Psoas muscle (tissue), 7 donors: ENCODE measurements at regions not wholly inside any gene's neighbourhood (a gene's known extent, or its start where the extent isn't known, plus 50 kb on each side); places are given as distances from the start of the nearest gene placed in this dataset.
"Not testable (repeated sequence)": the region's sequence is repeated elsewhere in the genome, so short reads cannot be mapped to it uniquely, and the experiment has no call there.

Experiments used
- ATAC-seq, 4 donors: fragments of 200-7000 bp; cut with Tn5 transposase; one replicate each; pipeline ENCODE4 v1.9.1; 2020; ENCODE audit warnings: moderate library complexity in 3 of 4, mild to moderate bottlenecking in 2 of 4
- DNase-seq, 2 donors: peaks; one replicate each; pipeline ENCODE4 v3.0.0-alpha.2; 2020
- H3K27ac ChIP-seq: fragments of 200-600 bp; one replicate; pipeline ENCODE4 v1.8.0; 2022
- H3K27me3 ChIP-seq, 3 donors: fragments of 200-600 bp in 1 of 3; one replicate each; pipeline versions ENCODE4 v1.6.1 to v1.8.0; 2013 to 2022; ENCODE audit warnings: low read length in 2 of 3, mild to moderate bottlenecking in 2 of 3, moderate library complexity in 1 of 3; ENCODE audit not compliant: insufficient read depth in 3 of 3
- H3K36me3 ChIP-seq, 2 donors: fragments of 200-600 bp in 1 of 2; one replicate each; pipeline versions ENCODE4 v1.6.1 to v1.8.0; 2013 to 2022; ENCODE audit warnings: low read depth in 1 of 2, mild to moderate bottlenecking in 1 of 2, moderate library complexity in 1 of 2; ENCODE audit not compliant: insufficient read depth in 1 of 2
- H3K4me1 ChIP-seq: fragments of 200-600 bp; one replicate; pipeline ENCODE4 v1.8.0; 2022
- H3K4me3 ChIP-seq: fragments of 200-600 bp; one replicate; pipeline ENCODE4 v1.8.0; 2022; ENCODE audit warnings: mild to moderate bottlenecking
- H3K9me3 ChIP-seq: fragments of 200-600 bp; one replicate; pipeline ENCODE4 v1.8.0; 2022
- WGBS, 3 donors: extraction: QIAGEN DNeasy Blood & Tissue Kit; methylation state at CpG; one replicate each; pipeline versions ENCODE4 v1.1.6 to v1.1.7; 2013; 5-methylcytosine and 5-hydroxymethylcytosine counted together
- intact Hi-C, 2 donors: fragments of 100-400 bp; cut with DNase I; formaldehyde crosslinking; loops; one replicate each; pipeline versions ENCODE4 v1.11.0 to v1.14.2; 2022
- TF ChIP-seq, protein P1 (sequence below): fragments of 200-600 bp; IDR thresholded peaks from one replicate; pipeline ENCODE4 v1.8.0; 2022; ENCODE audit warnings: antibody characterized with exemption
- donor health status: healthy with polysubstance abuse.
- donor health status: DM: no; HTN: no; CAD: no; lungs with moderate emphysema.
- donor health status: Bipolar disorder and iron deficiency.
- donor health status: healthy.
- donor health status: DM: yes; HTN: yes; CAD: no.
- donor health status: DM: no; HTN: no; CAD: no.
- donor health status: DM: yes; HTN: yes; CAD: no.

DNA sequence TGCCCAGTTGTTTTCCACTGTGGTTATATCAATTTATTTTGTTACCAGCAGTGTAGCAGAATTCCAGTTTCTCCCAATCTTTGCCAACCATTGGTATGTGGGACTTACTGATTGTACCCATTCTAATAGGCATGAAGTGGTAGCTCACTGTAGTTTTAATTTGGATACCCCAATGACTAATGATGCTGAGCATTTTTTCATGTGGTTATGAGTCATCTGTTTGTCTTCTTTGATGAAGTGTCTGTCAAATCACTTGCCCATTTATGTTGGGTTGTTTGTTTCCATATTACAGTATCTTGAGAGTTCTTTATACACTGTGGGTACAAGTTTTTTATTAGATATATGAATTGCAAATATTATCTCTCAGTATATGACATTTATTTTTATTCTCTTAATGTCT is 644.3 kb downstream of the NR2F2 start:
- Histone ChIP-seq H3K36me3 (no peaks in the 10 kb centered on the region), H3K4me1 (no peaks in the 10 kb centered on the region), H3K27me3 (peaks cover 0 to 3% (median 0%) of the 10 kb centered on the region in 3 donors), H3K4me3 (no peak overlapping the region), H3K27ac (no peak overlapping the region), H3K9me3 (no peaks in the 10 kb centered on the region)
- no peak for DNase-seq
- ATAC-seq: no peak
- intact Hi-C loops: no loop called here
- TF ChIP-seq, protein P1, sequence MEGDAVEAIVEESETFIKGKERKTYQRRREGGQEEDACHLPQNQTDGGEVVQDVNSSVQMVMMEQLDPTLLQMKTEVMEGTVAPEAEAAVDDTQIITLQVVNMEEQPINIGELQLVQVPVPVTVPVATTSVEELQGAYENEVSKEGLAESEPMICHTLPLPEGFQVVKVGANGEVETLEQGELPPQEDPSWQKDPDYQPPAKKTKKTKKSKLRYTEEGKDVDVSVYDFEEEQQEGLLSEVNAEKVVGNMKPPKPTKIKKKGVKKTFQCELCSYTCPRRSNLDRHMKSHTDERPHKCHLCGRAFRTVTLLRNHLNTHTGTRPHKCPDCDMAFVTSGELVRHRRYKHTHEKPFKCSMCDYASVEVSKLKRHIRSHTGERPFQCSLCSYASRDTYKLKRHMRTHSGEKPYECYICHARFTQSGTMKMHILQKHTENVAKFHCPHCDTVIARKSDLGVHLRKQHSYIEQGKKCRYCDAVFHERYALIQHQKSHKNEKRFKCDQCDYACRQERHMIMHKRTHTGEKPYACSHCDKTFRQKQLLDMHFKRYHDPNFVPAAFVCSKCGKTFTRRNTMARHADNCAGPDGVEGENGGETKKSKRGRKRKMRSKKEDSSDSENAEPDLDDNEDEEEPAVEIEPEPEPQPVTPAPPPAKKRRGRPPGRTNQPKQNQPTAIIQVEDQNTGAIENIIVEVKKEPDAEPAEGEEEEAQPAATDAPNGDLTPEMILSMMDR: no peak

DNA sequence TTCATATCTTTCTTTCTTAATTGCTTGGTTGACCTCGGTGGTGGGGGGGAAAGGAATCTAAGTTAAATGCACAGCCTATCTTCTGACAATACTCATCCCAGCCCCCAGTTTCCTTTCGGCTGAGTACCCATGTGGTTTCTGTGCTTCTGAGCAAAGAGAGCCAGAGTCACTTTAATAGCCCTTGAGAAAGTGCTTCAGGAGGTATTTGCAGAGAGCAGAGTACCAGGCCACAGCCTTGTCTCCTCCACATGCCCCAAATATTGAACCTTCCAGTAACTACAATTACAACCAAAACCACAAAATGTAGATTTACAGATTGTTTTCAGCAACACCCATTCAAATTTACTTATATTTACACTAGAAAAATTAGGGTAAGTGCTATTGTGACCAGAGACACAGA is 647.4 kb downstream of the NR2F2 start:
- TF ChIP-seq, protein P1: no peak
- ATAC-seq (no peak), DNase-seq (no peak)
- H3K27ac ChIP-seq: no peak overlapping the region
- WGBS, 3 donors: 55 to 72% (median 59%) methylated on average over 2 of the region's 2 CpGs
- no peak overlapping the region for H3K4me3 ChIP-seq
- H3K36me3 ChIP-seq: no peaks in the 10 kb centered on the region
- H3K27me3 ChIP-seq: peaks cover 0 to 2% (median 0%) of the 10 kb centered on the region in 3 donors
- H3K4me1 ChIP-seq: no peaks in the 10 kb centered on the region
- no peaks in the 10 kb centered on the region for H3K9me3 ChIP-seq
- intact Hi-C loops: no loop called here

DNA sequence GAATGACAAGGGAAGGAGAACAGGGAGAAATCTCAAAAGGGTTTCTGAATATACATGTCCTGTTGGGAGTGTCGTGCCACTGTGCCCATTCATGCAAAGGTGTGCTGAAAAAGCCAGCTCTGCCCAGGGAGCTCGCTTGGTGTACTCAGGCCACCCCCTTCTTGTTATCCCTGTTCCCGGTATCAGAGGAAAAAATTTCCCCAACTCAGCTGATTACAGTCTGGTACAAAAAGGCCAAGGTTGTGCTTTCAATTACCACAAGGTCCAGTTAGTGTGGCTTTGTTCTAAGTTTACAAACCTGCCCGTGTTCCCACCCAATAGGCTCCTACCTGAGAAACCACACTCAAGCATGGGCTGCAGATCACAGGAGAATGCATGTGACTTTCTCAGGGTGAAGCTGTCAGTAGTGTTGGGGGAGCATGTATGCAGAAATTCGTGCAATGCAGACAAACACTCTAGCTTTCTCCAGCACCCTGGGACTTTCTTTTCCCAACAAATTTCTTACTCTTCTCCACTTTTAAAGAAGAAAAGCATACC is 648.5 kb downstream of the NR2F2 start:
- no peaks in the 10 kb centered on the region for H3K9me3 ChIP-seq
- no peak overlapping the region for H3K27ac ChIP-seq
- ATAC-seq: no peak
- no peaks in the 10 kb centered on the region for H3K4me1 ChIP-seq
- 65 to 66% (median 66%) methylated on average over 5 of the region's 5 CpGs for WGBS, 3 donors
- H3K27me3 ChIP-seq: no peaks in the 10 kb centered on the region
- DNase-seq: no peak
- no peaks in the 10 kb centered on the region for H3K36me3 ChIP-seq
- TF ChIP-seq, protein P1: no peak
- intact Hi-C loops: no loop called here
- no peak overlapping the region for H3K4me3 ChIP-seq

DNA sequence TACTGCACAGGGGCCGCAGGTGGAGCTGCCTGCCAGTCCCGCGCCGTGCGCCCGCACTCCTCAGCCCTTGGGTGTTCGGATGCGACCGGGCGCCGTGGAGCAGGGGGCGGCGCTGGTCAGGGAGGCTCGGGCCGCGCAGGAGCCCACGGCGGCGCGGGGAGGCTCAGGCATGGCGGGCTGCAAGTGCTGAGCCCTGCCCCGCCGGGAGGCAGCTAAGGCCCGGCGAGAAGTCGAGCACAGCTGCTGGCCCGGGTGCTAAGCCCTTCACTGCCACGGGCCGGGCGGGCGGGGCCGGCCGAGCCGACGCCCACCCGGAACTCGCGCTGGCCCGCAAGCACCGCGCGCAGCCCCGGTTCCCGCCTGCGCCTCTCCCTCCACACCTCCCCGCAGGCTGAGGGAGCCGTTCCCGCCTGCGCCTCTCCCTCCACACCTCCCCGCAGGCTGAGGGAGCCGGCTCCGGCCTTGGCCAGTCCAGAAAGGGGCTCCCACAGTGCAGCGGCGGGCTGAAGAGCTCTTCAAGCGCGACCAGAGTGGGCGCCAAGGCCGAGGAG is 653.7 kb downstream of the NR2F2 start:
- H3K27ac ChIP-seq, intact Hi-C loops, H3K36me3 ChIP-seq, DNase-seq, H3K27me3 ChIP-seq, H3K4me1 ChIP-seq, ATAC-seq, H3K4me3 ChIP-seq: not testable (repeated sequence)
- WGBS, 3 donors: 91 to 97% (median 96%) methylated on average over 45 to 58 of the region's 58 CpGs
- H3K9me3 ChIP-seq: peaks cover 19% of the 10 kb centered on the region

DNA sequence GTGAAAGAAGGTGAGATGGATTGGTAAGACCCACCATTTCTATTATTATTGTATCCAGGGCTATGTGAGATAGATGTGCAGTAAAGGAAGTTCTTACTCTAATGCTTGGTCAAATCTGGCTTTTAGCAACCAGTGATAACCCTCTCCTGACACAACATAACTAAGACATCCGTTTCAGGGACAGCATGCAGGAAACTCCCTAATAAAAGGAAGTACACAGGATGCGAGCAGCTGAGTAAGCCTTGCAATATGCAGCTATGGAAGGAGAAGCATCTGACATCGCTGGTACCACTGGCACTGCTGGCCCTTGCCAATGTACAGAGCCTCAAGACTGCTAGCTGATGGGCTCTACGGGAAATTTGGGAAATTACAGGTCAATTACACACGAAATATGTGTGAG is 662.3 kb downstream of the NR2F2 start:
- no peak overlapping the region for H3K4me3 ChIP-seq
- H3K27ac ChIP-seq: no peak overlapping the region
- no peaks in the 10 kb centered on the region for H3K36me3 ChIP-seq
- H3K27me3 ChIP-seq: no peaks in the 10 kb centered on the region
- intact Hi-C loops: no loop called here
- TF ChIP-seq, protein P1: no peak
- DNase-seq (no peak), ATAC-seq (no peak)
- H3K9me3 ChIP-seq: peaks cover 13% of the 10 kb centered on the region
- H3K4me1 ChIP-seq: no peaks in the 10 kb centered on the region
- 59 to 69% (median 59%) methylated on average over 5 of the region's 5 CpGs for WGBS, 3 donors
